Peyer's patch (tissue), 4 donors: ENCODE measurements at regions not wholly inside any gene's neighbourhood (a gene's known extent, or its start where the extent isn't known, plus 50 kb on each side); places are given as distances from the start of the nearest gene placed in this dataset.

ENCODE experiments used
- POLR2A ChIP-seq, 2 donors: fragments of 450-650 bp; IDR thresholded peaks; one replicate each; pipeline ENCODE4 v1.5.1; 2017; ENCODE audit warnings: antibody characterized with exemption in 2 of 2, mild to moderate bottlenecking in 2 of 2, moderate library complexity in 2 of 2
- TF ChIP-seq, protein P1 (sequence below), 6 experiments: fragments of 450-650 bp in 4 of 6; fragments of 200-600 bp in 2 of 6; sonication (generic) in 1 of 6; IDR thresholded peaks; one replicate each; pipeline ENCODE4 v1.5.1; 2017 to 2019; ENCODE audit warnings: antibody characterized with exemption in 6 of 6, mild to moderate bottlenecking in 3 of 6, moderate library complexity in 1 of 6

DNA sequence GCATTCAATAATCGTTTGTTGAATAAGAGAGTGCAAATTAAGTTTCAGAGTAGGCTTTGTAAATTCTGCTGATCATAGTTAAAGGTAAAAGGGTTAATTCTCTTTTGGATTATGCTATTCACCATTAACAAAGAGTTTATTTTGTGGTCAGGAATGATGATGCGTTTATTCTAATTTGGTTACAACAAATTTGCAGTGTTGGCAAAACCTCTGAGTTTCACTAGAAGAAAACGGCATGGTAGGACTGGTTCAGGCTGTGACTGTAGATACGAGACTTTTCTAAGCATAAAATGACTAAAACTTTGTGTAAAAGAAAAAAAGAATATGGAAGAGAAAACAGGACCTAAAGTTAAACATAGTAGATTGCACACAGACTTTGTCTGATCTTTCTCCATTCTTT lies 234.7 kb downstream of the TLR4 start:
- TF ChIP-seq, protein P1, sequence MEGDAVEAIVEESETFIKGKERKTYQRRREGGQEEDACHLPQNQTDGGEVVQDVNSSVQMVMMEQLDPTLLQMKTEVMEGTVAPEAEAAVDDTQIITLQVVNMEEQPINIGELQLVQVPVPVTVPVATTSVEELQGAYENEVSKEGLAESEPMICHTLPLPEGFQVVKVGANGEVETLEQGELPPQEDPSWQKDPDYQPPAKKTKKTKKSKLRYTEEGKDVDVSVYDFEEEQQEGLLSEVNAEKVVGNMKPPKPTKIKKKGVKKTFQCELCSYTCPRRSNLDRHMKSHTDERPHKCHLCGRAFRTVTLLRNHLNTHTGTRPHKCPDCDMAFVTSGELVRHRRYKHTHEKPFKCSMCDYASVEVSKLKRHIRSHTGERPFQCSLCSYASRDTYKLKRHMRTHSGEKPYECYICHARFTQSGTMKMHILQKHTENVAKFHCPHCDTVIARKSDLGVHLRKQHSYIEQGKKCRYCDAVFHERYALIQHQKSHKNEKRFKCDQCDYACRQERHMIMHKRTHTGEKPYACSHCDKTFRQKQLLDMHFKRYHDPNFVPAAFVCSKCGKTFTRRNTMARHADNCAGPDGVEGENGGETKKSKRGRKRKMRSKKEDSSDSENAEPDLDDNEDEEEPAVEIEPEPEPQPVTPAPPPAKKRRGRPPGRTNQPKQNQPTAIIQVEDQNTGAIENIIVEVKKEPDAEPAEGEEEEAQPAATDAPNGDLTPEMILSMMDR (IDR thresholded peaks at IDR 0.05), result no peak
- no peak for TF ChIP-seq POLR2A (IDR thresholded peaks at IDR 0.05)
